ENCODE measurements at regions not wholly inside any gene's neighbourhood (a gene's known extent, or its start where the extent isn't known, plus 50 kb on each side); places are given as distances from the start of the nearest gene placed in this dataset.
"Not testable (repeated sequence)": the region's sequence is repeated elsewhere in the genome, so short reads cannot be mapped to it uniquely, and the experiment has no call there.

DNA sequence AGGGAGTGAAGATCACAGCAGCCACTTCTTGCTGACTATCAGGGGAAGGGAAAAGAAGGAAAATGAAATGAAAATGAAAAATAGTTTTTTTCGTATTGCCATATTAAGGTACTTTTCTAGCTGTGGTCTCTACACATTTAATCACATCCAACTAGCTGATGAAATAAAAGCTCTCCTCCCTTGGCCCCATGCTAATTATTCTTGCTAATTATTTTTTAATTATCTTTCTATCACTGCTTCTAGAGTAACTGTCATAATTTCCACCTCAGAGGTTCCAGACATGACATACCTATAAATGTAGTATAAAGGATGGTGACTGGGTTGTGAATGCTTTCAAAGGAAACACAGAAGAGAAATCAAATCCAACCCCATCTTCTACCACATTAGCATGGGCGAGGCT is 334.1 kb upstream of the MAN1A1 start:
- intact Hi-C loops (cut with DNase I, micrococcal nuclease): no loop called here
- ATAC-seq: no peak
- no peak for DNase-seq

DNA sequence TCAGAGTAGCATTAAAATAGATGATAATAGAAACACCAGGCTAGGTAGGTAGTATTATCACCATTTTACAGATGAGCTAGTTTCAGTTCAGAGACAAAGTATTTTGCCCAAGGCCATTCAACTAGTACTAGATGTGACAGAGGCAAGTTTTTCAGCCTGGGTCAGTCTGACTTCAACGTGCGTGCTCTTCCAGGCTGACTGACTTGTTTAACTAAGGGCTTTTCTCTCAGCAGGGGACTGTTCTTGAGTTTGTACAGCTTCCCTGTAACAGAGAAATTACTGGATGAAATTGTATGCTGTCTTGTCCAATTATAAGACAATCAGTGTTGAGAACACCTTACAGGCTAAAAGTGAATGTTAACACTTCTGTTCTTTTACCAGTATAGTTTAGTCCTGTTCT is 333.5 kb upstream of the MAN1A1 start:
- no peak for ATAC-seq
- intact Hi-C loops (cut with DNase I, micrococcal nuclease): no loop called here
- DNase-seq: no peak

DNA sequence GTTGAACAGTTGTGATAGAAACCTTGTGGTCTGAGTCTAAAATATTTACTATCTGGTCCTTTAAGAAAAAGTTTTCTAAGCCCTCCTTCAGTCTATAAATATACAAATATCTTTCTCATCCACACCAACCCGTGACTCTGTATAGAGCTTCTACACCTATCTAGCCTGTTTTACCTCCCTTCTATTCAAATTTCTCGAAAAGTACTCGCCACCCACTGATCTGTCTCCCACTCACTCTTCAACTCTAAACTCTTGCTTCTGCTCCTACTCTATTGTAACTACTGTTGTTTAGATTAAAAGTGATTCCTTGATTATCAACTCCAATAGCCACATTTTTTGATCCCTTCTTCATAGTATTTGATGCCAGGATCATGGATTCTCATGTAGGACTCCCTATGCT is 329.4 kb upstream of the MAN1A1 start:
- intact Hi-C loops (cut with DNase I, micrococcal nuclease): no loop called here
- no peak for DNase-seq
- no peak for ATAC-seq

DNA sequence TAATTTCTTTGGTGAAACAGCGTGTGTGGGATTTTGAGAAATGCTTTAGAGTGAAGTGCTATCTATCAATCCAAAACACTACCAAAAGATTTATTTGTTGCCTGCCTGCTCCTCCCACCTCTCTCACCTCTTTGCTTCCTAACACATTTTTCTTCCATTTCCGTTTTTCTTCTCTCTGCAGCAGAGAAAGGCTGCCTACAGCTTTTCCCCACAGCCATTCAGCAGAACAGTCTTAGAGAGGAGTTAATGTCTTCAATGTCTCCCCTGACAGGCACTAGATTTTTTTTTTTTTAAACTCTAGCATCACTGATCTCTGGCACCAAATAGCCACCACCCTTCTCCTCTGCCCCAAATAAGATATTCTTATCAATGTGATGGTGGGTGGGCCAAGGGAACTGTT is 327.8 kb upstream of the MAN1A1 start:
- intact Hi-C loops (cut with DNase I, micrococcal nuclease): no loop called here
- ATAC-seq (no peak), DNase-seq (no peak)

DNA sequence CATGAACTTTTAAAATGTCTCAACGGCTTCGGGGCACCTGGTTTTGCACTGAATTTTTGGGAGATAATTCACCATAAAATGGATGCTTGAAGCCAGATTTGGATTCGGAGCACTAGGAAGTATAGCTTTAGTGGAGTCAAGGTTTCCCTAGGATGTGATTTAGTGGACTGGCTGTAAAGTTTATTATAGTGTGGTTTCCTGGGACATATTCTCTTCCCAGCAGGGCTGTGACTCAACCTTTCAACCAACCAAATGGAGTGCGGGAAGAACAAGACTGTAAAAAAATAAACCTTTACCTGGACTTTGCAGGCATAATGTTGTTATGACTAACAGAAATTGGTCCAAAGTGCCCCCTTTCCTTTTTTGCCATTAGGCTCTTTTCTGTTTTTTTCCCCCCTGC is 327.4 kb upstream of the MAN1A1 start:
- peak; percentile 92 for ATAC-seq
- no peak for DNase-seq
- intact Hi-C loops (cut with DNase I, micrococcal nuclease): no loop called here

DNA sequence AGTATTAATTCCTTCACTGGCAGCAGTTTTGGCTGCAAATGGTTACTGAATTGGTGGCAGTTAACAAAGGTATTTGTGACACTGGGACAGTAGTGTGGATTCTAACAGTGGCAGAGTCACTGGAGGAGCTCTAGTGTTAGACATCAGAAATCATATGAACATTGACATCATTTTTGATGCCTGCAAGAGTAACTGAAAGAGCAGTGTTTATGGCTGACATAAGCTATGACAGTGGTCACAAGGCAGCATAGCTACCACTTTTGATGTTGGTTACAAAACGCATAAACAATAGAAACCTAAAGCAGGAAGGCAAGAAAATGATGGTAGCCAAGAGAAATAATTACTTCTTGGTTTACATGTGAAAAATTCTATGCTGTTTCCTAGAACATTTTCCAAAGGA is 326.7 kb upstream of the MAN1A1 start:
- intact Hi-C loops (cut with DNase I, micrococcal nuclease): no loop called here
- ATAC-seq (no peak), DNase-seq (no peak)

DNA sequence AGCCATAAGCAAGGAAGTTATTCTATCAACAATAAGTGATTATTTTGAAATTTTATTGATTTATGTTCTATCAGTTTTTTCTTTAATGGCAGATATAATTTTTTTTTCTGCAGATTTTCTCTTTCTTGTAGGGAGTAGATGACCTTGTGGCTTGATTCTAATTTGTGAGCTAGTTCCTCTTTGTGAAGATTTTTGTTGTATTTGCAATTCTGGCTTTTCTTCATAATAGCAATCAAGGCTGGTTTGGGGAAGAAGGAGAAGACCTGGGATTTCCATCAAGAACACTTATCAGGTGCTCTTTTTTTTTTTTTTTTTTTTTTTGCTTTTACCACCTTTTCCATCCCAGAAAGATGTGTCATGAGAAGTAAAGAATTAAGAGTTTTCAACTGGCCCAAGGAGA is 324.2 kb upstream of the MAN1A1 start:
- ATAC-seq: no peak
- intact Hi-C loops (cut with DNase I, micrococcal nuclease): no loop called here
- no peak for DNase-seq

DNA sequence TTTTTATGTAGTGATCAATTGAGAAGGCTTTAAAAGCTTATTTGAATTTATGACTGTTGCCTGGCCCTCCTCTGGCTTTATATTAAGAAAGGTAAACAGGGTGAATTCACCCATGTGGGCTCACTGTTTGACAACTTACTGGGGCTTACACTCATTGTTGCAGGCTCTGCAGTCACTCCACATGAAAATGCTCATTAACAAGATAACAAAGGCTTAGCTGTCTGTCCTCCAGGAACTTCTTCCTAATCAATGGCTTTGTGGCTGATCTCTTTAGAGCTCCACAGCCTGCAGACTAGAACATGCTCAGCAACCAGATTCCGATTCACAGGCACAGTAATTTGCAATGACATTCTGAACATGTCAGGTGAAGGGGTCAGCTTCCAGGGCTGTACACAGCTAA is 323.2 kb upstream of the MAN1A1 start:
- intact Hi-C loops (cut with DNase I, micrococcal nuclease): no loop called here
- ATAC-seq (no peak), DNase-seq (no peak)

DNA sequence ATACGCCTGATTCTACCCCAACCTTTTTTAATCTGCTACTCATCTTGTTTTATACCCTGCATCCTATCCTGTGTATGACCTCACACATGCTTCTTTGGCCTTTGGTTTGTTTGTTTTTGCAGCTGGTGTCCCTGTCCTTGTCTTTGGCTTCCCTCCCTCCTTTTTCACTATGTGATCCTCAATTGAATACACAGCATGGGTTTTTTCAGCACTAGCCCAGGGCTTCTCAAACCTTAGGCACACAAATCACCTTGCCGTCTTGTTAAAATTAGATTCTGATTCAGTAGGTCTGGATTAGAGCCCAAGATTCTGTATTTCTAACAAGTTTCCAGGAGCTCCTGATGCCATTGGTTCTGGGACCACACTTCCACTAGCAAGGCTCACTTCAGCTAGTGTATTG is 321.5 kb upstream of the MAN1A1 start:
- intact Hi-C loops (cut with DNase I, micrococcal nuclease): no loop called here
- no peak for ATAC-seq
- no peak for DNase-seq

DNA sequence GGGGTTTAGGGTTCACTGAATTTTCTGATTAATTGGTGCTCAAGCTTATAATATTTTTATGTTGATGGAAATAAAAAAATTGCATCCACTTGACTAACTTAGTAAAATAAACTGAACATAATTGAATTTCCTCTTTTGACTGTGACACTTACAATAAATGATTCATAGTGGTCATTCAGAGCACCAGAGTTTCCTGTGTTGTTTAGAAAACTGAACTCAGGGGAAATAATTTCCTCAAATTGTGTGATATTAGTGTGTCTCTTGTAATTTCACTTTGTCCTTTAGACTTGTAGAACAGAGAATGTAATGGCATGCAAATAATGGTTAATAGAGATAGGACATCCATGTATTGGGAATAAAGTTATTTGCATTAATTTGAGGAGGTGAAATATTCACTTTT is 319.7 kb upstream of the MAN1A1 start:
- intact Hi-C loops (cut with DNase I, micrococcal nuclease): no loop called here
- no peak for ATAC-seq
- no peak for DNase-seq

DNA sequence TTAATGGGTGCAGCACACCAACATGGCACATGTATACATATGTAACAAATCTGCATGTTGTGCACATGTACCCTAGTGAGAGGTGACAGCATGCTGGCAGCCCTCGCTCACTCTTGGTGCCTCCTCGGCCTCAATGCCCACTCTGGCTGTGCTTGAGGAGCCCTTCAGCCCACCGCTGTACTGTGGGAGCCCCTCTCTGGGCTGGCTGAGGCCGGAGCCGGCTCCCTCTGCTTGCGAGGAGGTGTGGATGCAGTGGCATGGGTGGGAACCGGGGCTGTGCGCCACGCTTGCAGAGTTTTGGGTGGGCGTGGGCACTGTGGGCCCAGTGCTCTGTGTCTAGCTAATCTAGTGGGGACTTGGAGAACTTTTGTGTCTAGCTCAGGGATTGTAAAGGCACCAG is 315.9 kb upstream of the MAN1A1 start:
- DNase-seq; intact Hi-C loops (cut with DNase I, micrococcal nuclease); ATAC-seq: not testable (repeated sequence)

DNA sequence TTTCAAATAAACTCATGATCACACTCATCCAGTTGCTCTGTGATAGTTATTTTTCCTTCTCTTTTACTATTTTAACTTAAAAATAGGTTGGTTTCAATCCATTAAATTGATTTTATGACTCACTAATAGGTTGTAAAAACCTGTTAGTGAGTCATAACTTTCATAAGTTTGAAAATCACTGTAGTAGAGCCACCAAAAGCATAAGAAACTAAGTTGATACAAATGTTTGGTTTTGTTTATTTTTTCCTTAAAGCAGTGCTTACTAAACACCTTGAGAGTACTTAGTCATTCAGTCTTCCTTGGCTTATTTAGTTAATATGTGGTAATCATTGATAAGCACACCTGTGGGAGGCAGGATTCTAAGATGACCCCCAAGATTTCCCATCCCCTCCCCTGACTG is 312.1 kb upstream of the MAN1A1 start:
- no peak for DNase-seq
- intact Hi-C loops (cut with DNase I, micrococcal nuclease): no loop called here
- no peak for ATAC-seq

DNA sequence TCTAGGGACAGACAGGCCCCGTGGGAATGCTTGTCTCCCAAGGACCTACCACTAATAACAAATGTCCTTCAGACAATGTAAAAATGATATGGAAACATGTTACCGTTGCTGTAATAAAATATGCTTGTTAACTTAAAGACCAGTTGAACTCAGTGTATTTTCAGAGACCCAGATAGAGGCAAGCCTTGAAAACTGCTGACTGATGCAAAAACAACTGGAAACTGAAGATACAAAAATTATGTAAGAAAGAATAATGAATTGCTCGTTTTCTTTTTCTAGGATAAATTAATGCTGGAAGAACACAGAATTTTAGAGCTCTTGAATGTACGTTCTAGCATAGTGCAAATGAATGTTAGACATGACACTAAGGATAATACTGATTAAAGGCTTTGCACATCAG is 311.5 kb upstream of the MAN1A1 start:
- no peak for ATAC-seq
- intact Hi-C loops (cut with DNase I, micrococcal nuclease): no loop called here
- DNase-seq: no peak

DNA sequence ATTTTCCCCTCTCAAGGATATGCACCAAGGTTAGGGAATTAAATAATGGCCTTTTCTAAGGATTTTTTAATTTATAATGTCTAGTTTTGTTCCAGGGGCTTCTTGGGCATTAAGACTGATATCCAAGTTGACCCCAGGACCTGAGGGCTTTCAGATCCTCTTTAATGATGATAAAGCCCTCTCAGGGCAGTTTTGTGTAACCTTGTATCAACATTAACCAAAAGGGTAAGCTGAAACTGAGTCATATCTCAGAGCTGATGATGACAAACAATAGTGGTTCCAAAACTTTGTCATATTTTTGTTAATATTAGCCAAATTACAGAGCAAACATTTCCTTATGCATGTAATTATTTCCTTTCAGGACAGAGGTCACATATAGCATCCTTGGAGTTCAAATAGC is 309.4 kb upstream of the MAN1A1 start:
- intact Hi-C loops (cut with DNase I, micrococcal nuclease): no loop called here
- ATAC-seq (no peak), DNase-seq (no peak)

DNA sequence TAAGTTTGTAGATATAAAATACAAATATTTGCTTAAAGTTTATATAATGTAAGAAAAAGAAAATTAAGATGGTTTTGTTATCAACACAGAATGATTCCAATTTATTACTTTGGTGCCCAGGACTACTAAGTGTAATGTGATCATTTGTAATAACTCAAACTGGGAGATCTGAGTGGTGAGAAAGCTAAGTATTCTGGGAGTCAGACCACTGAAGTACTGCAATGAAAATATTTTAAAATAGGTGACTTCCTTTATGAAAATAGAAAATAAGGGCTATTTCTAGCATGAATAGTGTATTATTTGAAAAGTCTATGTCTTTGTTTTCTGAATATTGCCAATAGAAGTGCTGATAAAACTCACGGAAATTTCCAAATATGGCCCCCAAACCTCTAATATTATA is 305.6 kb upstream of the MAN1A1 start:
- ATAC-seq (no peak), DNase-seq (no peak)
- intact Hi-C loops (cut with DNase I, micrococcal nuclease): no loop called here

DNA sequence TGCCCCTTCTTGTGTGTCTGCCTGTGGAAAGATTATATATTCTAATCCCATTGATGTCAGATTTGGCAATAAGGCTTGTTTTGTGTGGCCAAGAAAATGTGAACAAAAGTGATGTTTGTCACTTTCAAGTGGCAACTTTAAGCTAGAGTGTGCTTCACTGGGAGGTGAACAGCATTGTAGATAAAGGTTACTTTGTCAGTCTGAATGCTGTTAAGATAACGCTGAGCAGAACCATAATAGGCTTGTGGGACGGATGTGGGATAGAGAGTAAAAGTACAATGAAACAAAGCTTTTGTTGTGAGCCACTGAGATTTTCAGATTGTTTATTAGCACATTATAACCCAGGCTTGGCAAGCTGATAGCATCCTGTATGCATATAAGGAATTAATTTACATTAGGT is 303.8 kb upstream of the MAN1A1 start:
- no peak for ATAC-seq
- intact Hi-C loops (cut with DNase I, micrococcal nuclease): no loop called here
- DNase-seq: no peak

DNA sequence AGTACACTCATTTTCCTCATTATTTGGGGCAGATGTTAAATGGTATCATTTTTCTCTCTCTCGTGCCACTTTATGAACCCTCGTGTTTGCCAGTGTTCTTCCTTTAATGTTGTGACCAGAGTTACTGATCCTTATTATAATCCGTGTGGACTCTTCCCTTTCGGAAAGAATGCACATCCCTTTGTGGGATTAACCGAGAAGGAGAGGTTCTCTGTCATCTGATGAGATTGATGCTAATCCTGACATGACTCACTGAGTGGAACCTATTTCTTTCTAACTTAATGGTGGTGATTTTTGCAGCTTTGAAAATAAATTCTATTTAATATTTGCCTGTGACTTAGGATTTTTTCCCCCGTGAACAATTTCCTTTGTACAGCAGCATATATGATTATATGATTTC is 300.0 kb upstream of the MAN1A1 start:
- DNase-seq: no peak
- intact Hi-C loops (cut with DNase I, micrococcal nuclease): no loop called here
- no peak for ATAC-seq

DNA sequence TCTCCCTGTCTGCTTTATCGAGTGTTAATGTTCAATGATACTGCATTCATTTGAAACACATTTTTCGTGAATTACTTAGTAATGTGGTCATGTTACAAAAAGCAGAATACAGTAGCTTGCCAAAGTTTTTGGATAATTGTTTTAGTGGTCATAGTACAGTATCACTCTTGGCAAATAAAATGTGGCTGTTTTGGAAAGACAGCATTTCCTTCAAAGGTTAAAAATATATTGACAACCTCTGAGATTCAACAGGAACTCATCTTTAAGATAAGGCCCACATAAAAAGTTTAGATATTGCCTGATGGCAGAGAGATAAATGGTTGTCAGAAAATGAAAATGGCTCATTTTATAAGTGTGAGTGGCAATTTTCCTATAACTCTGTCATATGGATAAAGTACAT is 297.7 kb upstream of the MAN1A1 start:
- DNase-seq (no peak), ATAC-seq (no peak)
- intact Hi-C loops (cut with DNase I, micrococcal nuclease): no loop called here

DNA sequence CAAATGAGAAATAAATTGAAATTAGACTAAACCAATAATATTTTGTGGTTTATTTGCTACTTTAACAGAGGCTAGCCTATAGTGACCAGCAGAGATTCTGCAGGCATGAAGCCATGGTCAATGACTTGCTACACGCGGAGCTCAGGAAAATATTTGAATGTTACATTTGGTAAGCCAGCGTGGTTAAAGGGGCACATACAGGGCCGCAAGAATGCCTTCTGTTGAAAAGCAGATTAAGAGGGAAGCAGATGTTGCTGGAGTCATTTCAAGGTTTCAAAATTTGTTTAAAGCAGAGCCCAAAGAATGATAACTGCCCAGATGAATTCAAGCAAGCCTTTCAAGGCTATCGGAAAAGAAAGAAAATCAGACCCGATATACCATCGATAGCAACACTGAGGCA is 294.3 kb upstream of the MAN1A1 start:
- intact Hi-C loops (cut with DNase I, micrococcal nuclease): no loop called here
- no peak for ATAC-seq
- DNase-seq: no peak

DNA sequence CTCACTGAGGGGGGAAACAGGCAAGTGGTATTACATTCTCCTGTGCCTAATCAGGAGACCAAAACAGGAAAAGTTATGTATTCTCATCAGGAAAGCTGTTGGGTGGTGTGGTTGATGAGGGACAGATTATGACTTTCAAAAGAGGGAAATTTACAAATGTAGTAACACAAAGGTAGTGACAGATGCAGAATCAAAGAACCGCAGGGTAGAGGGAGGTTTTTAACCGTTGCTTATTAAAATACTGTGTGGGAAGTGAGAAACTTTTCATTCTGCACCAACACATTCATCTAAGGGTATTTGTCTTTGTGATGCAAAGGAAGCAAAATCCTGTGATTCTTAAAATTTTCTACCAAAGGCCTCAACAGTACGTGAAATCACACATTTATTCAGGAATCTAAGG is 288.2 kb upstream of the MAN1A1 start:
- ATAC-seq: no peak

DNA sequence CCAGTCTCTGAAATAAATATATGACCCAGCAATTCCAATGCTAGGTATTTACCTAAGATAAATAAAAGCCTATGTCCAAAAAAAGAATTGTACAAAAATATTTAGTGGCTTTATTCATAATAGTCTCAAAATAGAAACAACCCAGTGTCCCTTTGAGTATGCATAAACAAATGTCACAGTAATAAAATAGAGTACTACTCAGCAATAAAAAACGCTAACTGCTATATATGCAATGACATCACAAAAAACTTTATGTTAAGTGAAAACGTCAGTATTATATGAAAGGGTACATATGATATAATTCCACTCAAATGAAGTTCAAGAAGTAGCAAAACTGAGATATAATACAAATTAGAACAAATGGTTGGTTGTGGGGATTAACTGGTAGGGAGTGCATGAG is 286.5 kb upstream of the MAN1A1 start:
- no peak for ATAC-seq
- intact Hi-C loops (cut with DNase I, micrococcal nuclease): no loop called here
- DNase-seq: no peak

More for the DNA sequence above, 288.2 kb upstream of the MAN1A1 start:
- intact Hi-C loops (cut with DNase I, micrococcal nuclease): no loop called here
- DNase-seq: no peak

DNA sequence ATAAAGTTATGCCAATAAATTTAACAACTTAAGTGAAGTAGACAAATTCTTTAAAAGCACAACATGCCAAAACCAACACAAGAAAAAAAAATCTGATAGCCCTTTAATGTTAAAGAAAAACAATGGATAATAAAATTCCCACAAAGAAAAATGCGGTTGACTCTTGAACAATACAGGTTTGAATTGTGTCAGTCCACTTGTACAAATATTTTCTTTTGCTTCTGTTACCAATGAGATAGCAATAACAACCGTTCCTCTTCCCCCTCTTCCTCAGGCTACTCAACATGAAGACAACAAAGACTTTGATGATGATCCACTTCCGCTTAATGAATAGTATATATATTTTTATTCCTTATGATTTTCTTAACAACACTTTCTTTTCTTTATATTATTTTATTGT is 283.9 kb upstream of the MAN1A1 start:
- intact Hi-C loops (cut with DNase I, micrococcal nuclease): no loop called here
- ATAC-seq (no peak), DNase-seq (no peak)
